GM12873 (cell line): ENCODE measurements at regions not wholly inside any gene's neighbourhood (a gene's known extent, or its start where the extent isn't known, plus 50 kb on each side); places are given as distances from the start of the nearest gene placed in this dataset.

Experiments used
- CTCF ChIP-seq: IDR thresholded peaks from 2 replicates; pipeline ENCODE4 v1.5.1; 2012; ENCODE audit warnings: low read depth, mild to moderate bottlenecking, moderate library complexity, low read length, control low read depth; ENCODE audit not compliant: insufficient read depth; ENCODE audit errors: missing control alignments

DNA sequence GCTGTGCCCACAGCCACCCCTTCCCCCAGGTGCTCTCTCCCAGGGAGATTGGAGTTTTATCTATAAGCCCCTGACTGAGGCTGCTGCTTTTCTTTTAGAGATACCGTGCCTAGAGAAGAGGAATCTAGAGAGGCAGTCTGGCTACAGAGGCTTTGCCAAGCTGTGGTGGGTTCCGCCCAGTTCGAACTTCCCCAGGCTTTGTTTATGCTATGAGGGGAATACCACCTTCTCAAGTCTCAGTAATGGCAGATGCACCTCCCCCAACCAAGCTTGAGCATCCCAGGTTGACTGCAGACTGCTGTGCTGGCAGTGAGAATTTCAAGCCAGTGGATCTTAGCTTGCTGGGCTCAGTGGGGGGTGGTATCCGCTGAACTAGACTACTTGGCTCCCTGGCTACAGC is 157.4 kb downstream of the CAAP1 start:
- no peak for TF ChIP-seq CTCF

GRCh38 chr9:26729187-26729586 is 163.4 kb downstream of the CAAP1 start:
- TF ChIP-seq CTCF, result no peak

GRCh38 chr9:26727471-26727870 is 165.1 kb downstream of the CAAP1 start:
- TF ChIP-seq CTCF, result no peak

- no peak for TF ChIP-seq CTCF
Observed at GRCh38 chr9:26725573-26725972, 167.0 kb downstream of the CAAP1 start.

DNA sequence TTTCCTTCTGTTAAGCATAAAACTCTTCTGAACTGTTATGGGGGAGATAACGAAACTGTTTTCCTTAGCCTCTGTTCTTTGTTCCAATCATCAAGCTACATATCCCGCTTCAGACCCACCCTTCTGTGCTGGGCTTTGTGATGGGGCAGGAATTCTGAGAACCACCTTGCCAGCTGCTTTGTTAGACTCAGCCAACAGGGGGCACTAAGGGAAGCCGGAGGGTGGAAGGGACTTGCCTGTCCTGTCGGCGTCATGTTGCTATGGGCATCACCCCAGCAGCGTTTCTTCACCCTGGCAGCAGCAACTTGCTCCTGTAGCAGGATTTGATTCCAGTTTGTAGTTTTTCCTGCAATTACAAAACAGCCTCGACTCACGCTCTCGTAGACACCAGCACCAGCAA is 169.1 kb downstream of the CAAP1 start:
- TF ChIP-seq CTCF, result peak; percentile 72

- no peak for TF ChIP-seq CTCF
Observed at GRCh38 chr9:26722755-26723154, 169.8 kb downstream of the CAAP1 start.

DNA sequence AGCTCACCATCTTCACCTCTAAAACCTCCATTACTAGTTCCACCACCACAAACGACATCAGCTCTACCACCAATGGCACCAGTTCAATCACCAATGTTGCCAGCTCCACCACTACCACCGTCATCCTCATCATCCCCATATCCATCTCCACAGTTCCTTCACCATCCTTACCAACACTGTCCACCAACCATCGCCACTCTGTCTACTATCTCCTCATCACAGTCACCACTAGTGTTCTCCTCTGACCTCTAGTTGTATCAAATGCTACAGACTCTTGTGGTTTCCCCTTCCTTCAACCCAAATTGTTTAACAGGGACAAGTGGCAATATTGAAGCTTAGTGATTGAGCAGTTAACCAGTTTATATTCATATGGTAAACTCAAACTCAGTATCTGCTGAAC is 182.6 kb downstream of the CAAP1 start:
- no peak for TF ChIP-seq CTCF
